C1 segment of cervical spinal cord (tissue), 14 donors: ENCODE measurements at regions not wholly inside any gene's neighbourhood (a gene's known extent, or its start where the extent isn't known, plus 50 kb on each side); places are given as distances from the start of the nearest gene placed in this dataset.
"Not testable (repeated sequence)": the region's sequence is repeated elsewhere in the genome, so short reads cannot be mapped to it uniquely, and the experiment has no call there.

Source experiments
- DNase-seq, 14 donors: peaks; one replicate each; lab custom pipeline; 2025; lab: John Stamatoyannopoulos, UW

DNA sequence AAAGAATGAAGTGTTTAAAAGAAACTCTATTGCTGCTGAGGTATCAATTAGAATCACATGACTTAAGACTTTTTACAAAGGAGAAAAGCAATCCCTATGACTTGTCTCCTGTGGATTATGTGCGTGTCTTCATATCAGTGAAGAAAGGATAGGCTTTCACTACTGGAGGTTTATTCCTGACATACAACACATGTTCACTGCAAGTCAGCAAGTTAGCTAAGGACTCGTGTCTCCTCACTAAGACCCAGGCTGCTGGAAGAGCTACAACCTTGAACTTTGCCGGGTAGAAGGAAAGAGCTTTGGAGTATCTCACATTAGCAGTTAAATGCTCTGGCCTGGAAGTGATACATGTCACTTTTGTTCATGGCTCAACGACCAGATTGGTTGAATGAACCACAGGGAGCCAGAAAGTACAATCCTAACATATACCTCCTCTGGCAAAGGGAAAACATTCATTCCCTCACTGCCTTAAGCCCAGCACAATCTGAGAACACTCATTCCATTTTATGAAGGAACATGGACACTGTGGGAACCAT lies 215.3 kb downstream of the RNF152 start:
- no peak for DNase-seq

DNA sequence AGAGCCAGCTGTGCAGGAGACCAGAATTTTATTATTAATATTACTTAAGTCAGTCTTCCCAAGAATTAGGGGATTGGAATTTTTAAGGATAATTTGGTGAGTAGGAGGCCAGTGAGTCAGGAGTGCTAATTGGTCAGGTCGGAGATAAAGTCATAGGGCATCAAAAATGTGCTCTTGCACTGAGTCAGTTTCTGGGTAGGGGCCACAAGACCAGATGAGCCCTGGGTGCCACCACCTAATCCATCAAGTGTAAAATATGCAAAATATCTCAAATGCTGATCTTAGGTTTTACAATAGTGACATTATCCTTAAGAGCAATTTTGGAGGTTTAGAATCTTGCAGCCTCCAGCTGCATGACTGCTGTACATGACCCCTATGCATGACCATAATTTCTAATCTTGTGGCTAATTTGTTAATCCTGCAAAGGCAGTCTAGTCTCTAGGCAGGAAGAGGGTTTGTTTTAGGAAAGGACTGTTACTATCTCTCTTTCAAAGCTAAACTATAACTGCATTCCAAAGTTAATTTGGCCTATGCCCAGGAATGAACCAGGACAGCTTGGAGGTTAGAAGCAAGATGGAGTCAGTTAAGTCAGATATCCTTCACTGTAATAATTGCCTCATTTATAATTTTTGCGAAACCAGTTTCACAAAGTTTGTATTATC lies 215.9 kb downstream of the RNF152 start:
- DNase-seq = no peak

GRCh38 chr18:61669320-61669719 lies 223.5 kb downstream of the RNF152 start:
- no peak for DNase-seq

- peak in 1 of 14 donors; percentile 77 for DNase-seq
These were observed 225.8 kb downstream of the RNF152 start for GRCh38 chr18:61666876-61667590.

- no peak for DNase-seq
These were observed 228.3 kb downstream of the RNF152 start for GRCh38 chr18:61664419-61665084.

GRCh38 chr18:61662726-61663125 lies 230.1 kb downstream of the RNF152 start:
- no peak for DNase-seq

- DNase-seq = no peak
These were observed 234.4 kb downstream of the RNF152 start for GRCh38 chr18:61658431-61658830.

DNA sequence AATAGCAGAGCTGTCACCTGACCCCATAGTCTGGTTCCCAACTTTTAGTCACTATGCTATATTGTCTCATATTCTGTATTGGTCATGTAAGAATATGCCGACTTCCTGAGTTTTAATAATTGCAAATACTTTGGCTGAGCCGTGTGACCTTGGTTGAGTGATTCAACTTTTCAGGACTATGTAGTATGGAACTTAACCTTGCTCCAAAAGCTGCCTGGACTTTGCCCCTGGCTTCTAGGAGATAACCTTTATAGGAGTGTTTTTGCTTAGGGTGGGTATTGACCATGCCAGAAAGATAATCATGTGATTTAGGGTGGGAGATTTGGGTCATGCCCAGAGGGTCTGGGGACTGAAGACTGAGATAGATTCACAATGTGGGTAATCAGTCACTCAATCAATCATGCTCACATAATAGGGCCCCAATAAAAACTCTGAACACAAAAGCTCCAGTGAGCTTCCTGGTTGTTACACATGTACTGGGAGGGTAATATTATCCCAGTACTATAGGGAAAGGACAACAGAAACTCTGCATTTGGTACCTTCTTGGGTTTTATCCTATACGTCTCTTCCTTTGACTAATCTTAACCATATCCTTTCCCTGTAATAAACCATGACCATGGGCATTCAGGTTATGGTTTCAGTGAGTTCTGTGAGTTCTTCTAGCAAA lies 235.6 kb downstream of the RNF152 start:
- DNase-seq = no peak

DNA sequence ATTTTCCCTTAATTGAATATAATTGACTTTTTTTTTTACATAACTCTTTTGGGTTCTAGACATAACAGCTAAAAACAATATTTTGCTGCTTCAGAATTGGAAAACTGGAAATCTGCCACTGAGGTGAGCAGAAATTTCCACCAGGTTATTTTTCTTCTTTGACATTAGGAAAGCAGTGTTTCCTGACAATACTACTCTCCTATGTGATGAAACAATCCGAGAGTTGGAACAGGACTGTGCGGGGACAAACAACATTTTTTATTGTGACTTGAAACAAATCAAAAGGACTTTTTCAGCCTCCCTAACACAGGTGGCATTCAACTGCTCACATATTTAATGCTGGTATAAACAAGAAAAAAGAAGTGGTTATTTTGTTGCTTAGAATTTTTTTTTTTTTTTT lies 237.2 kb downstream of the RNF152 start:
- no peak for DNase-seq

- DNase-seq = no peak
These were observed 238.8 kb downstream of the RNF152 start for GRCh38 chr18:61653823-61654551.

DNA sequence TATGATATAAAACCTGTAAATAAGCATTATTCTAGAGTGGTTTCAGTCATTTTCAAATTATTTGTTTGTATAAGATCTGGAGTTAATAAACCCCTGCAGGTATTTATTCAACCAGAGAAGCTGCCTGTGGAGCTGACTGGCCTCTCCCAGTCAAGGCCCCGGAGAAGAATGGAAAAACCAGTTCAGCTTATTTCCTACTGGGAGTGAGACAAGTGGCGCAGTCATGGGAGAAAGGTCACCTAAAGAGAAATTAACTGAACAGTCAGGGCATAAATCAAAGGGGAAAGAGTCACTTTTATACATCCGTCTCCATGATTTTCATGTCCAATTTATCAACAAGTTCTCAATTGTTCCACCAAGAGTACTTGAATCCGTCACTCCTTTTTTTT lies 240.9 kb downstream of the RNF152 start:
- DNase-seq = no peak

DNA sequence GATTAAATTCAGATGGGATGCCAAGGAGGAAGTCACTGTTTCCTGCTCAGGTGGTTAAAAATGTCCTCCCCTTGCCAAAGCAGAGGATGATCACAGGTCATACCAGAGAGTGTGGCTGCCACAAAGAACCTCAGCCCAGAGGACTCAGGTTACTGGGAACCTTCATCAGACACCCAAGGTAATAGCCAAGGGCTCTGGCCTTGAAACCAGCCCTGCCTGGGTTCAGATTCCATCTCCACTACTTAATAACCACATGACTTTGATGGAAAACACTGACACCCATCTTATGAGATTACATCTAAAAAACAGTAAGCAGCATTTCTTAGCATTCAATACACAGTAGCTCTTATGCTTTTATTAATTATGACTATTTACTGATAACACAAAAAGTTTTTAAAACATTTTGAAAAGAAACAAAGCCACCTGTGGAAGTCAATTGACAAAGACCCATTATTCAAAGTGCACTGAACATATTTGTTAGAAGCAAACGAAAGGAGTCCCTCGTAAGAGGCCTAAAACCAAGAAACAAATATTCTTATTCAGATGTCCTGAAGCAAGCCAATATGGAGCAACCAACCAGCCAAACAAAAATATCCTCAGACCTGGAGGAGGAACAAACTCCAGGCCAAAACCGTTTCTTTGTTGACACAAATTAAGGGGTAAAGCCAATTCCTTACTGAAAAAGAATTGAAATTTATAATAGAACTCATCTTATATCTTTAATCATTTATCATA lies 241.5 kb downstream of the RNF152 start:
- no peak for DNase-seq

- DNase-seq = no peak
These were observed 248.7 kb downstream of the RNF152 start for GRCh38 chr18:61643884-61644647.

DNA sequence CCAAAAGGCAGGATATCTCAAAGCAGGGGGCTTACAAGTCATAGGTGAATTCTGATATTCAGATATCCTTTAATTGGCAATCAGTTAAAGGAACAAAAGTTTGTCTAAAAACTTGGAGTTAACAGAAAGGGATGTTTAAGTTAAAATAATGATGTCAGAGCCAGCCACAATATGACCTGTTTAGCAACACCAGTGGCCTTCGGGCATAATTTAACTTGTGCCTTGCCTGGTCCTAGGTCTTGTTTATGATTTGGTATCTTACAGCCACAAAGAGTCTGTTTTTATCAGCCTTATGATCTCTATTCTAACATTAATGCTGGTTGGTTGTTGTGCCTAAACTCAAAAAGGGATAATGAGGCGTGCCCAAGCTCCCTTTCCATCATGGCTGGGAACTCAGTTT lies 252.9 kb downstream of the RNF152 start:
- no peak for DNase-seq

GRCh38 chr18:61637905-61638595 lies 254.8 kb downstream of the RNF152 start:
- peak in 1 of 14 donors; percentile 38 for DNase-seq

- peak in 2 of 14 donors; percentile 45 to 97 for DNase-seq
These were observed 255.5 kb downstream of the RNF152 start for GRCh38 chr18:61637319-61637718.

- peak in 4 of 14 donors; percentile 4 to 22 (median 12) for DNase-seq
These were observed 256.8 kb downstream of the RNF152 start for GRCh38 chr18:61635901-61636528.

- no peak for DNase-seq
These were observed 264.7 kb downstream of the RNF152 start for GRCh38 chr18:61628085-61628484.

- not testable (repeated sequence) for DNase-seq
These were observed 268.2 kb downstream of the RNF152 start for GRCh38 chr18:61624631-61625030.
